GM21576 (cell line): ENCODE measurements at regions not wholly inside any gene's neighbourhood (a gene's known extent, or its start where the extent isn't known, plus 50 kb on each side); places are given as distances from the start of the nearest gene placed in this dataset.
"Not testable (repeated sequence)": the region's sequence is repeated elsewhere in the genome, so short reads cannot be mapped to it uniquely, and the experiment has no call there.

Experiments used
- ATAC-seq: cut with Tn5 transposase; IDR thresholded peaks from one replicate; pipeline ENCODE4 v1.9.1; 2021; ENCODE audit warnings: mild to moderate bottlenecking, moderate library complexity; ENCODE audit not compliant: unreplicated experiment

DNA sequence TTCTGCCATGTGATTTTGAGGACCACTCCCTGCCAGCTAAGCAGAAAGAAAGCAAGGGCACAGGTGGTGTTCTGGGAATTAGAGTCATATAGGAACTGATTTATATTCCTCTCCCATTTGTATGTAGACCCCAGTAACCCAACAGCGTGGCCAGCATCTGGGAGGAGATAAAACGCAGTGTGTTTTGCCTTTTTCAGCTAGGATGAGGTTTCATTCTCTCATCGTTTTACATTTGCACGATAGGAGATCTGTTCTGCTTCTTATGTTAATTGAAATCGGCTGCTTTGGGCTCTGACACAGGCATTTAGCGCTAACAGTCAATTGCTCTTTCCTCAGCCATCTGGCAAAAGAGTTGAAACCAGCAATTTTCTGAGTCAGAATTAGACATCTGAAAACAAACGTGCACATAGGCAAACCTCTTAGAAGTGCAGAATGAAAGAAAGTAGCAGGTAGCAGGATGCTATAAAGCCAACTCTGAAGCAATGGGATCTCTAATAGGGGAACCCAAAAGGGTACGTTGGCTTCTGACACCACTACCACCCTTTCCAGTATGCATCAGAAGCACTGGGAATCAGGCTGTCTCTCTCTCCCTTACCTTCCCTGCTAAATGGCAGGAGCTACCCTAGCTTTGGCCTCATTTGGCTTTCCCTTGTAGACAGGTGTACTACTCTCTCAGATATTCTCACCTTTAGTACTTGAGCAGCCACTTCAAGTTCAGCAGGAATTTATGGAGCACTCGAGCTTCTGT lies 219.1 kb downstream of the PHLDA1 start:
- ATAC-seq = no peak

DNA sequence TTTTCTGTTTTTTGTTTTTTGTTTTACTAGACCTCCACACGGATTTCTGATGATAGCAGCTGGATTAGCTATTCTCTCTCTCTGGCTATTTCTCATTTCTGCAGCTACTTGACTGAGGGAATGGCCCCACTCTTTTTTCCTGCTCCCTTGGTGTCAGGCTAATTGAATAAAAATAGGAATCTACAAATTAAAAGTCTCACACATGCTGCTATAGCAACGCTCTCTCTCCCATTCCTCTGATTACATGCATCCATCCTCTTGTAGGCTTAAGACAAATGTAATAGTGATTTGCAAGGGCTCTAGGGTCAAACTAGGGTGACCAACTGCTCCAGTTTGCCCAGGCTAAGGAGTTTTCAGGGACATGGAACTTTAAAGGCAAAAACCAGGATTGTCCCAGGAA lies 221.8 kb downstream of the PHLDA1 start:
- no peak for ATAC-seq

DNA sequence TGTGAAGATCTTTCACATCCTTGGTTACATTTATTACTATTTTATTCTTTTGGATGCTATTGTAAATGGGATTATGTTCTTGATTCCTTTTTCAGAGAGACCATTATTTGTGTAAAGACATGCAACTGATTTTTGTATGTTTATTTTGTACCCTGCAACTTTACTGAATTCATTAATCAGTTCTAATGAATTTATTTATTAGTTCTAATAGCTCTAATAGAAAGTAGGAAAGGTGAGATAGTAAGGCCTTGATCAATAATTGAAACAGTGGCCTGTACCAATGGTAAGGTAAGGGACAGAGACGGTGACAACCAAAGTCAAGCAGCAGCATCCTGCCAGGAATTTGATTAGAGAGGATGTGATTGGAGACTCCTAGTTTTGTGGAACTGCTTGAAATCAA lies 224.1 kb downstream of the PHLDA1 start:
- no peak for ATAC-seq

DNA sequence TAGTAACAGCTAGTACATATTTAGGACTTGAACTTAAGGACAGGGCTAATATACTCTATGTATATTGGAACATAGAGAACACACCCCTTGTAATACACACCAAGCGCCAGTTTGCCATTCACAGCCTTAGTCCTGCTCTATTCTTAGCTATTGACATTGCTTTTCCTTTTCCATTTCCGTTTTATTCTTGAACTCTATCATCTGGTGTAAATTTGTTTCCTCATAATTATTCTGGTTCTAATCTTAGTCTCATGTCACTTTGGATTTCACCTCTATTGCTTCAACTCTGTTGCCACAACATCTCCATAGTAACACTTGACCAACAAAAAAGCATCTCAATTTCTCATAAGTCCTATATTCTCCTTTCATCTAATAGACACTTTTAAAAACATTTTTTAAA lies 225.7 kb downstream of the PHLDA1 start:
- no peak for ATAC-seq

DNA sequence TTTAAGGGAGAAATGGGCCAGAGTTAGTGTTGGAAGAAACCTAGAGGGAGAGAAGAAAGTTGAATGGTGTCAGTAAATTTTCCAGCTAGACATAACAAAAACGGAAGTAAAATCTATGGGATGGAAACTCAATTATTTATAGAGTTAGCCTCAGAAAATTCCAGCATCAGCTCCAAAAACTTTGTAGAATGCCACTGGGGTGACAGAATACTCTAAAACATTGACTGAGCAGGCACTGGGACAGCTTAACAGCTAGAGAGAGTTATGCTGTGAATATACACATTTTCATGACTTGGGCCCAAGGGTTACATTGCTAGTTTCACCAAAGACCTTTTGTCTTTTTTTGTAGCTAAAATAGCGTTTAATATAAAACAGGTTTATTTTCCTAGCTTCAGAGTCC lies 226.3 kb downstream of the PHLDA1 start:
- no peak for ATAC-seq

DNA sequence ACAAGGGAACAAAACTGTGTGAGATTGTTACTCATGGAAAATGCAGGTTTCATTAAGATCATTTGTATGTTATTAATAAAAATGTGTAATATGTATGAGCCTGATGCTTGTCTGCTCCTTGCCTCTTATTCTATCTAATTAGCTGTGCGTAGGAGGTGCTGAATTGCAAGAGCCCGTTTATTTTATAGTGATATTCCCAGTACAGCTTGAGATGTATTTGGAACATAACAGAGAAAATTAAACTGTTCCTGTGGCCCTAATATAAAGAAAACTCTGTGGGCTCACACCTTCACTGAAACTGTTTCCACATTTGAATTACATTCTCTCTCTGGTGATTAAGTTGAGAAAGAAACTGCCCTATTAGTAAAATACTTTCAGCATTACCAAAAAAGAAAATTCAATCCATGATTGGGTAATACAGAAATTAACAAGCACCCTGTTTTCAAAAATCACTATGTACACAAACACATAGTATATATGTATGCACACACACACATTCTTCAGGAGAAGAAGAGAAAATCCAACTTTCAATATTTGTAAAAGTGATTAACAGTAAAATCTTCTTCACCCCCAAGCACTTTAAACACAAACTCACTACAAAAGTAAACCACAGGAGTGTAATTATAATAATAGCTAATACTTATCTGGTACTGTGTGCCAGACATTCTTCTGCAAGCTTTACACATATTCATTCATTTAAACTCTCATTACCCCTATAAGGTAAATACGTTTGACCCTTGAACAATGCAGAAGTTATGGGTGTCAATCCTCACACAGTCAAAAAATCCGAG lies 233.2 kb downstream of the PHLDA1 start:
- no peak for ATAC-seq

DNA sequence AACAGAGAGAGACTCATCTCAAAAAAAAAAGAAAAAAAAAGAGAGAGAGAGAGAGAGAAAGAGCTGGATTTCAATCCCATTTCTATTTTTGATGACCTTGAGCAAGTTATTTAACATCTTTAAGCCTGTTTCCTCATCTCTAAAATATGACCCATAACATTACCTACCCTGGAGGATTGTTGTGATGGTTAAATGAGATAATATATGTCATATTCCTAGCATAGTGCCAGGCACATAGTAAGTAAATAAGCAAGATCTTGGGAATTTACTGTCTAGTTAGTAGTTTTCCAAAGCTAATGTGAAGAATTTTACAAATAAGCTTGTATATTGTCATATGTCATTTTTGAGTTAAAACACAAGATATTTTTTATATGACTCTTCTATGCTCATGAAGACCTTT lies 236.5 kb downstream of the PHLDA1 start:
- no peak for ATAC-seq

DNA sequence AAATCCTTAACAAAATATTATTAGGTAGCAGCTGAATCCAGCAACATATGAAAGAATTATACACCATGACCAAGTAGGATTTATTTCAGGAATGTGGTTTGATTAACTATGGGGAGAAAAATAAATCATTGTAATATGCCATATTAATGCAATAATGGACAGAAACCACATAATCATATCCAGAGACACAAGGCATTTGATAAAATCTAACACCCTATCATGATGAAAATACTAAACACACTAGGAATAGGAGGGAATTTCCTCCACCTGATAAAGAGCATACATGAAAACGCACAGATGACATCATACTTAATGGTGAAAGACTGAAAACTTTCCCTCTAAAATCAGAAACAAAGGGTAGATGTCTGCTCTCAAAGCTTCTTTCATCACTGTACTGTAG lies 238.9 kb downstream of the PHLDA1 start:
- no peak for ATAC-seq

DNA sequence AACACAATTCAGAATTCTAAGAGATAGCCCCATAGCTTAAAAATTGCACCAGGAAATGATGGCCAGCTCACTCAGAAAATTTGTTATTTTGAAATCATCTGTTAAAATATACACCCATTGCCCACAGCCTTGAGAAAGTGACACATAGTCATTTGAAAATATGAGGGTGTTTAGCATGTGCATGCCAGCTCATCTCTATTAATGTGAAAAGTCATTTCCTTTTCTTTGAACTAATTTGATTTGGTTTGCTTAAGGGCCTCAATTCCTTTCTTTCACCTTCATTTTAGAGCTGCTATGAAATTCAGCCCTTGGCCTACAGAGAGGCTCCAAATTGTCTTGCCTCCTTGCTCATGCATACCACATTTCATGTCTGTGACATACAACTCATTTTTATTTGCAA lies 241.4 kb downstream of the PHLDA1 start:
- ATAC-seq = no peak

DNA sequence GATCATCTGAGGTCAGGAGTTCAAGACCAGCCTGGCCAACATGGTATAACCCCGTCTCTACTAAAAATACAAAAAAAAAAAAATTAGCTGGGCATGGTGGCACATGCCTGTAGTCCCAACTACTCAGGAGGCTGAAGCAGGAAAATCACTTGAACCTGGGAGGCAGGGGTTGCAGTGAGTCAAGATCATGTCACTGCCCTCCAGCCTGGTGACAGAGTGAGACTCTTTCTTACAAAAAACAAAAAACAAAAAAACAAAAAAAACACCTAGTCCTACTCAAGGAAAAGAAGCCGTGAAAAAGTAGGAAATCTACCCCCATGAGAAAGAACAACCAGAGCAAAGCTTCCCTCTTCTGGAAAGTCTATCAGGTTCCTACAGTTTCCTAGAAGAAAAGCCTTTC lies 244.4 kb downstream of the PHLDA1 start:
- ATAC-seq = not testable (repeated sequence)

DNA sequence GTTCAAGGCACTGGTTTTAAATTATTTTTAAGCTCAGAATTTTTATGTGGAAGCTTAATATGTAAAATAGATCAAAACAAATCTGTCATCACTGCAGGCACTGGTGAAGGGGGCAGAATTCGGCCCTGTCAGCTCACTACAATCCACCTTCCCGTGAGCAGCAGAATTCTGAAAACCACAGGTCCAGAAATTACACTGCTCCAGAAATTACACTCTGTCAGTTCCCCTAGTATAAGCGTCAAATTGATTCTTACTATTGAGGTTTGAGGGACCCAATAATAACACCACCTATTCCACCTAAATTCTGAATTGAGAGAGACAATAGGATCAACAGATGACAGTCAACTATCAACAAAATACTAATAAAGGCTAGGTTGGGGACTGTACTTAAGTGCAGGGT lies 245.5 kb downstream of the PHLDA1 start:
- no peak for ATAC-seq

DNA sequence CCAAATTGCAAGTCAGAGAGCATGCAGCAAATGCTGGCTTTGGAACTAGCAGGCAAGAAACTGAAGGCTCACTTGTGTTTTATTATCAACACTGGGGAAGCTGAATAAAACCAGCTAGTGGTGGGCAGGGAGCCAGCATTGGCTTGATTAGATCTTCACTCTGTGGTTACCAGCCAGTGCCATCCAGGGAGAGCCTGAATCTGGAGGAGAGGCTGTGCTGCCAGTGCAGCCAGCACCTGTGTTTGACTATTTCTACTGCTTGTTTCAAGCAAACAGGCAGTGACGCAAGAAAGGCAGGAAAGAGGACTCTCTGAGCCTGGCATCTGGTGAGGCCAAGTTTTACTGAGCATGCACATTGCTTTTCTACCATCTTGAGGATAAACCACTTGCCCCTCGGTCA lies 247.0 kb downstream of the PHLDA1 start:
- ATAC-seq = no peak

DNA sequence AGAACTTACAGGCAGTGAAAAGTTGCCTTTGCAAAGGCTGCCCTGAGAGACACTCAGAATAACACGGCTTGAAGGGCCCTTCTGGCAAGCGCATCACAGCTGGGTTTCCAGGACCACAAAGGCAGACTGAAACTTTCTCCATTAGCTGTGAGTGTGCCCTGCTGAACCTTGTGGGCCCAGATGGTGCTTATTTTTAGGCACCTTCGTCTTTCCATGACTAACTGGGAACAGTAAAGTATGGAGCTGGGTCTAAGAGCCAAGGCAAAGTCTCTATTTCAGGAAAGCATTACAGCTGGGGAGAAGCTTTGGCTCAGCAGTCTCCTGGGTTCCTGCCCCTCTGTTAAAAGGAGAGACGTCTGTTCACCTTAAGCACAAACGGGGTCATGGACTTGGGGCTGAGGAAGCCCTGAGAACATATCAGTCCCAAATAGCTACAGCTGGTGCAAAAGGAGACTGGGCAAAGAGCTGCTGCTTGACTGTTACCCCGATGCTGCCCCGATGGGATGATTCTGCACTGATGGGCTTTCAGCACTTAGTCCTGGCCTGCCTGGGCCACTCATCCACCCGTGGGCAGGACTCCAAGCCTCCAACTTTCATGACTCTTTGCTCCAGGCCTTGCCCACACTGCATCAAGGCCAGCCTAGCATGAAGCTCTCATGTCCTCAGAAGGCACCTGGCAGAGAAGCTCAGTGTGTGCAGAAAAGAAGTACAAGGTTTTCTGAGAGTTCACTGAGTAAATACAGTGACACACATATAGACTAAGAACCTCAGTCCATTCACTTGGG lies 248.3 kb downstream of the PHLDA1 start:
- no peak for ATAC-seq

DNA sequence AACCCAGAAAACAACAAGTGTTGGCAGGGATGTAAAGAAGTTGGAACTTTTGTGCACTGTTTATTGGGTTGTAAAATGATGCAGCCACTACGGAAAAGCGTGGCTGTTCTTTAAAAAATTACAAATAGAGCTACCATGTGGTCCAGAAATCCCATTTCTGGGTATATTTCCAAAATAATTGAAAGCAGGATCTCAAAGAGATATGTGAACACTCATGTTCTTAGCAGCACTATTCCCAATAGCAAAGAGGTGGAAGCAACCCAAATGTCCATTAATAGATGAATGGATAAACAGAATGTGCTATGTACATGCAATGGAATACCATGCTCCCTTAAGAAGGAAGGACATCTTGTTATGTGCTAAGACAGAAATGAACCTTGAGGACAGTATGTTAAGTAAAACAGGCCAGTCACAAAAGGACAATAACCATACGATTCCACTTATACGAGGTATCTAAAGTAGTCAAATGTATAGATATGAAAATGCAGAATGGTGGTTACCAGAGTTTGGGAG lies 249.5 kb downstream of the PHLDA1 start:
- no peak for ATAC-seq

DNA sequence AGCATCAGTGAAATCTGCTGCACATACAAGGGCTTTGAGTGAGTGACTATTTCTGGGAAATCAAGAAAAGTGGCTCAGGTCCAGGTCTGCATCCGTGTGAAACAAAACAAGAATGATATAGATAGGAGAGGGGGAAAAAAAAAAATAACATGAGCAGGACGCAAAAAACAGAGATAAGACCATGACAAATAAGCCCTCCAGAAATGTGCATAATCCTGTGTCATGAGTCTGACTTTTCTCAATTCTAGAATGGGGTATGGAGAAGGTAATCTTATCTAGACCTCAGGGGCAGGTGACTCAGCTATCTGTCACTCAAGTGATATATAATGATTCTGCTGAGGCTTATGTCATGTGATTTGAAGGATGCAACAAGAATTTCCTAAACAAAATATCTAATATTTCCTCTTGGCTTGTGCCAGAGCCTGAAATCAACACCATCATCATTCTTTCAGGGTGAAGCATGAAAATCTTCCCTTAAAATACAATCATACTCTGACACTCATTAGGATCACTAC lies 250.0 kb downstream of the PHLDA1 start:
- no peak for ATAC-seq

DNA sequence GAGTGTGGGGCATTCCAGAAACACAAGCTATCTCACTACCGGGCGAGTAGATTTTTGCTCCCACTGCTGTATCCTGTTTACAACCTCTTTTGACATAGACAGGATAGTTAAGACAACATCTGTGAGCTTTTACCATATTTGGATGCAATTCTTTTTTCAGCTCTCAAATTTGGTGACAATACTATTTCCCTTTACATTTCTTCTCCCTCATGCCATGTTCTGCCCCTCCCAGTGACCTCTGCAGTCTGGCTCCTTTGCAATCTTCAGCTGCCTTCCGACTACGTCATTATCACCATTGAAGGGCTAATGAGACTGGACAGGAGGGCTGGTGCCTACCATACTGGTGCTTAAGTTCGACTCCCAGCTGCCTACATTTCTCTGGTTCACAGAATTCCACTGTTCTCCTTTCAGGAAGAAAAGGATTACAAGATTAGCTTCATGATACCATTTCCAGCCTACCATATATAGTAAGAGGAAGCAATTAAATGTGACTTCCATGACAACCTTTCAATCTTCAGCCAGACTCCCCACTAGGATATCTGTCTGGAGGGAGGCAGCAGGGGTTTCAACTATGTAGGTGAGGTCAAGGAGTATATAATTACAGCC lies 251.6 kb downstream of the PHLDA1 start:
- no peak for ATAC-seq

DNA sequence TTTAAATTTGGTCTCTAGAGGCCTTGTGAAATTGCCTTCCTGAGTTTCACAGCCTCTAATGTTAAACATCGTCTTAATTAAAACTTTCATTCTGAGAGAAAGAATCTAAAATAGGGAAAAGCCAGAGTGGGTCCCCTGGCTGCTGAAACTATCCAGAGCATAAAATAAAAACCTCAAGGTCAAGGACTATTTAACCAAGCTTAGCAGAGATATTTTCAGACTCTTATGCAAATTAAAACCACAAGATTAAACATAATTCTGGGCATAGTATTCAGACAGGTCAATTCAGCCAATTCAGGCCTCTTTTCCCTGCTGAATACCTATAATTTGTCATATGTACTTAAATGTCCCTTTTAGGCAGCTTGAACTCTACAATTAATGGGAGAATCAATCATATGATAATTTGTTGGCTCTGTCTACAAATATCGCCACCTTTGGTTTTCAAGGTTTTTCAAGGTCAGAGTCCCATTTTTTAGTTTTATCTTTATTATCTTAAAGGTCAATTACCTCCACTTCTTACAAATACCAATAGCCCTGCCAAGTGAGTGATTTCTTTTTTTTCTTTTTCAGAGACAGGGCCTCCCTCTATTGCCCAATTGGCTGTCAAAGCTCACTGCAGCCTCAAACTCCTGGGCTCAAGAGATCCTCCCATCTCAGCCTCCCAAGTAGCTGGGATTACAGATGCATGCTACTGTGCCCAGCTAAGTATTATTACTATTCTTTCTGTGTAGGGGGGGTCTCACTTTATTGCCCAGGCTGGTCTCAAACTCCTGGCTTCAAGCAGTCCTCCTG lies 257.1 kb downstream of the PHLDA1 start:
- ATAC-seq = no peak

DNA sequence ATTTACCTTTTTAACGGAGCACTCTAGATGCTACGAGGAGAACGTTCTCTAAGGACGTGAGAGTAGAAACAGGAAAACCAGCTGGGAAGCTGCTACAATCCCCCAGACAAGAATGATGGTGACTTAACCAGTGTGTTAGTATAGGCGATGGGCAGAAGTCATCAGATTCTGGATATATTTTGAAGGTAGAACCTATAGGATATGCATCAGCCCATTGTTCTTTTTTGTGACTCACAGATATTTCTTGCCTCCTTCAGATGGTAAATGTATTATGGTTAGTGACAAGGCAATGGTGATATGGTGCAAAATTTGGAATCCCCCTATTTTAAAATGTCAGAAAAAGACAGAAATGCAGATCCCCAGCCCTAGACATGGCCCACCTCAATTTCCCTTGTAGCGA lies 258.2 kb downstream of the PHLDA1 start:
- no peak for ATAC-seq

DNA sequence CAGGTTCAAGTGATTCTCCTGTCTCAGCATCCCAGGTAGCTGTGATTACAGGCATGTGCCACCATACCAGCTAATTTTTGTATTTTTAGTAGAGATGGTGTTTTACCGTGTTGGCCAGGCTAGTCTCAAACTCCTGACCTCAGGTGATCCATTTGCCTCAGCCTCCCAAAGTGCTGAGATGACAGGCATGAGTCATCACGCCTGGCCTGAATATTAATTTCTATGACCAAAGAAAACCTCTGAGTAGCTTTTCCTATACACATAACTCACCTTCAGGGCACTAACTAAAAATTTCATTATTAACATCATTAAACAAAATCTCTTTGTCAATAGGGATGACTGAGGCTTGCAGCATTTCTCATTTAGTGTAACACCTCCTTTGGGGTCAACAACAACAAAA lies 259.6 kb upstream of the KRR1 start:
- no peak for ATAC-seq

DNA sequence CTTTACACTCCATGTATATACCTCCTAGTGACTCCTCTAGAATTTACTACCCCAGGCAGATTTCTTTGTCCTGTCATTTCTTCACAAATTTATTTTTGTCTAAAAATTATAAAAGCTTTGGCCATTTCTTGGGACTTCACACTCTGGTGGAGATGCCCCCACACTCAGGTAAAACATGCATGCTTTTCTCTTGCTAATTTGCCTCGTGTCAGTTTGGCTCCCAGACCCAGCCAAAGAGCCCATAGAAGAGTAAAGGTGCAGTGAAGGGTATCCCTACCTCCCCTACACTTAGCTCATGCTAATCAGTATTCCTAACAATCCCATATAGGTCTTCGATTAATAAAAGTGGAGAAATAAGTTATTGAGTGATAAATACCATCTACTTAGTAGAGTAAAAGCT lies 256.5 kb upstream of the KRR1 start:
- ATAC-seq = no peak
